HG02884 (cell line): ENCODE measurements at regions not wholly inside any gene's neighbourhood (a gene's known extent, or its start where the extent isn't known, plus 50 kb on each side); places are given as distances from the start of the nearest gene placed in this dataset.
"Not testable (repeated sequence)": the region's sequence is repeated elsewhere in the genome, so short reads cannot be mapped to it uniquely, and the experiment has no call there.

Experiments used
- ATAC-seq: cut with Tn5 transposase; IDR thresholded peaks from one replicate; pipeline ENCODE4 v1.9.1; 2021; ENCODE audit warnings: mild to moderate bottlenecking, moderate library complexity; ENCODE audit not compliant: unreplicated experiment

DNA sequence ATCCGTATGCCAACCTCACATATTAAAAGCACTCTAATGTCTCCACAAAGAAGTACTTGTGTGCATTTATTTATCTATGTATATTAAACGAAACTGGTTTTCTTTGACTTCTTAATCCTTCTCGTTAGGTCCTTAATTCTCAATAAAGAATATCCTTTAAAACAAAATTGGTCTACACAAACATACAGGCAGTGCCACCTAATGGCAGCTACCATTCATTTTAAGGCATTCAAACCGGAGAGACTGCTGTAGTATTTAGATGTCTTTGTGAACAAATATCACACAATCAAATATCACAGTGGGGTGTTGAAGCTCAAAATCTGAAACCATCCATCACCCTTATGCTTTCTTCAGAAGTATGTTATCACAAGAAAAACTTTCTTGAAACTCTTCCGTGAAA is 96.6 kb upstream of the IRAK1BP1 start:
- no peak for ATAC-seq

GRCh38 chr6:78771586-78771985 is 95.8 kb upstream of the IRAK1BP1 start:
- no peak for ATAC-seq

DNA sequence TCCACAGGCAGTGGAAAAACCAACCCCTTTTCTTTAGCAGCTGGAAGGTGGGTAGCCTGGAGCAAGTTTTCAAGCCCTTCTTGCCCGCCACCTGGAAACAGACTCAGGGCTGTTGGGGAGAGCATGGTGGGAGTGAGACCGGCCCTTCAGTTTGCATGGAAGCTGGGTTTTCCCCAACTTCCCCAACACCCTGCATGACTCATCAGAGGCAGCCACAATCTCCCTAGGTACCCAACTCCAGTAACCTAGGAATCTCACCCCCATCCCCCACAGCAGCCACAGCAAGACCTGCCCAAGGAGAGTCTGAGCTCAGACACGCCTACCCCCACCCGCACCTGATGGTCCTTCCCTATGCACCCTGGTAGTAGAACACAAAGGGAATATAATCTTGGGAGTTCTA is 86.3 kb upstream of the IRAK1BP1 start:
- ATAC-seq: no peak

GRCh38 chr6:78783366-78783765 is 84.0 kb upstream of the IRAK1BP1 start:
- not testable (repeated sequence) for ATAC-seq

DNA sequence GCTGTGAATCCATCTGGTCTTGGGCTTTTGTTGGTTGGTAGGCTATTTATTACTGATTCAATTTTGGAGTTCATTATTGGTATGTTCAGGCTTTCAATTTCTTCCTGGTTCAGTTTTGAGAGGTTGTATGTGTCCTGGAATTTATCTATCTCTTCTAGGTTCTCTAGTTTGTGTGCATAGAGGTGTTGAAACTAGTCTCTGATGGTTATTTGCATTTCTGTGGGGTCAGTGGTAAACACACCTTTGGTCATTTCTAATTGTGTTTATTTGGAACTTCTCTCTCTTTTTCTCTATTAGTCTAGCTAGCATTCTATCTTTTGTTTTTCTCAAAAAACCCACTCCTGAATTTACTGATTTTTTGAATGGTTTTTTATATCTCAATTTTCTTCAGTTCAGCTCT is 70.1 kb upstream of the IRAK1BP1 start:
- ATAC-seq: no peak

GRCh38 chr6:78799682-78800081 is 67.7 kb upstream of the IRAK1BP1 start:
- ATAC-seq: no peak

DNA sequence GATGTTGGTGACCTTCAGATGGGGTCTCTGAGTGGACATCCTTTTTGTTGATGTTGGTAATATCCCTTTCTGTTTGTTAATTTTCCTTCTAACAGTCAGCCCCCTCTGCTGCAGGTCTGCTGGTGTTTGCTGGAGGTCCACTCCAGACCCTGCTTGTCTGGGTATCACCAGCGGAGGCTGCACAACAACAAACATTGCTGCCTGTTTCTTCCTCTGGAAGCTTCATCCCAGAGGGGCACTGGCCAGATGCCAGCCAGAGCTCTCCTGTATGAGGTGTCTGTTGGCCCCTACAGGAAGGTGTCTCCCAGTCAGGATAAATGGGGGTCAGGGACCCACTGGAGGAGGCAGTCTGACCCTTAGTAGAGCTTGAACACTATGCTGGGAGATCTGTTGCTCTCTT is 60.6 kb upstream of the IRAK1BP1 start:
- not testable (repeated sequence) for ATAC-seq

- not testable (repeated sequence) for ATAC-seq
Measured at GRCh38 chr6:78807655-78808355, 59.5 kb upstream of the IRAK1BP1 start.

DNA sequence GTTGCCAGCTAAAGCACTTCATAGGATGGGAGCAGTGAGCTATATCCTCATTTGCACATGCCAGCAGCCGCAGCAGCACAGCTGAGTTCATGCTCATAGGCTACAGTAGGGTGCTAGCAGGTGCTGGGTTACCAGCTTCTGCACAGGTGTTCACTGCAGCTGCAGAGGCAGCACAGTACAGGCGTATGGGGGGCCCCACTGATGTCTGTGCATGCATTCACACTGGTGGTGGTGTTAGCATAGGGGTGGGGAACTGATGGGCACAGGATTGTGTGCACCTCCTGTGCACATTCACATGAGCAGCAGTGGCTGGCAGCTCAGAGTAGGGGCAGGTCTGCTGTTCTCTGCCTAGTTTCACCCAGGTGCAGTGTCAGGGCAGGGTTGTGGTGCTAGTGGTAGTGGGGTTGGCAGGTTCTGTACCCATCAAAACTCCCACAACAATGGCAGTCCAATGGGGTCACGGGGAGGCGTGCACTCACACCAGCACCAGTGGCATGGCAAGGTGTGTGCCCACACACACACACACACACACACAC is 58.9 kb upstream of the IRAK1BP1 start:
- no peak for ATAC-seq

DNA sequence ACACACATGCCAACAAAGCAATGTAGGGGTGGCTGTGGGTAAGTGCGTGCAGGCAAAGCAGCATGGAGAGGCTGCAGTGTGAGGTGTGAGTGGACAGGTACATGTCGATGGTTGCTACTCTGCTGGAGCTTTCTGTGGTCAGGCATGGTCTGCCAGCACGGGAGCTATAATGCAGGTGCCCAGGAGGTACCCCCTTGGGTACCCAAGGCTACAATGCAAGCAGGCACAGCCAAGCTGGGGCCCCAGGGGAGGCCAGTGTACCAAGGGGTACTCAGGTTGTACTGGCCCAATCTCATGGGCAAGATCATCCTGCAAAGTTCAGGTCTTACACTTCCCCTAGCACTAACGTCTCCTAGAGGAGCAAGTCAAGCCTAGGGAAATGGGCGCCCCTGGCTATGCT is 58.4 kb upstream of the IRAK1BP1 start:
- ATAC-seq: no peak

DNA sequence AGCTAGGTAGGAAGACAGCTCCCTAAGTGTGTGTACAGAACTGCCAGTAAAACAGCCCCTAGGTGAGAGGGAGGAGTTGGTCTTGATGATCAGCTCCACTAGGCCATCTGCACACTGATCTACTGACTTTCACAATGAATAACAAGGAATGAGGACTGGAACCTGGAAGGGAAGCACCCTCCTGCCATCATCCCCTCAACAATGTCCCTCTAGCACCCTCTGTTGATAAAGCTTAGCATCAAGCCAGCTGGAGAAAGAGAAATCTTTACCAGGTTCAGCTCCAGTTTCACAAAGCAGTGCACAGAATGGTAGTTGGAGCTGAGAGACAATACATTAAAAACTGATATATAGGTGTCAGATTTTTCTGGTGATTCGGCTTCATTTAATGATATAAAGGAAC is 57.2 kb upstream of the IRAK1BP1 start:
- peak; percentile 62 for ATAC-seq

DNA sequence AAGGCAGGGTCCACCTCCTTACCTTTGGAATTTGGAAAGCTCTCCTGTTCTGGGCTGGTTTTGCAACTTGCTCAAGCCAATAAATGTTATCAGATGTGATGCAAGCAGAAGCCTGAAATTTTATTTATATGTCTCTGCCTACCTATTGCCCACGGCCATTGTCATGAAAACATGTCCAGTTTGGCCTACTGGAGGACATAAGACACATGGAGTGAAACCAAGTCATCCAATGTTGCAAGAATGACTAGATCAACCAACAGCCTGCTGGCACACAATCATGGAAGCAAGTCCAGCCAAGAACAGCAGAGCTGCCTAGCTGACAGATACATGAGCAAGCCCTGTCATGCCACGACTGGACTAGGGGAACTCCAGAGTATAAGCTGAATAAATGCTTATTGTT is 56.7 kb upstream of the IRAK1BP1 start:
- no peak for ATAC-seq
